Breast epithelium (tissue), 3 donors: ENCODE measurements at regions not wholly inside any gene's neighbourhood (a gene's known extent, or its start where the extent isn't known, plus 50 kb on each side); places are given as distances from the start of the nearest gene placed in this dataset.

Experiments used
- CTCF ChIP-seq, 3 donors: fragments of 450-650 bp; IDR thresholded peaks; one replicate each; pipeline ENCODE4 v1.5.1; 2016 to 2017; ENCODE audit warnings: antibody characterized with exemption in 3 of 3, mild to moderate bottlenecking in 3 of 3, moderate library complexity in 3 of 3
- POLR2A ChIP-seq: fragments of 450-650 bp; IDR thresholded peaks from one replicate; pipeline ENCODE4 v1.6.1; 2016; ENCODE audit warnings: antibody characterized with exemption, mild to moderate bottlenecking, moderate library complexity

GRCh38 chrX:20527558-20528011, 260.9 kb upstream of the RPS6KA3 start:
- peak; percentile 50 to 74 (median 60) for TF ChIP-seq CTCF (IDR thresholded peaks at IDR 0.05)
- no peak for TF ChIP-seq POLR2A
